ENCODE measurements at regions not wholly inside any gene's neighbourhood (a gene's known extent, or its start where the extent isn't known, plus 50 kb on each side); places are given as distances from the start of the nearest gene placed in this dataset.

- ChIA-PET POLR2A (no interaction called here), CTCF (no interaction called here), SMC1A (ENCODE audit: uncharacterized antibody, unreplicated experiment) (no interaction called here), RAD21 (ENCODE audit: unreplicated experiment) (no interaction called here)
- no peaks in the 10 kb centered on the region for H3K36me3 ChIP-seq (ENCODE audit: control insufficient read depth in 2 of 2, insufficient read depth in 2 of 2, low read length in 1 of 2)
- in situ Hi-C loops (cut with MboI): no loop called here
- TF ChIP-seq NRF1 (conservative IDR thresholded peaks at IDR 0.05; ENCODE audit: low read depth, low read length): no peak
- TF ChIP-seq ATF2 (IDR thresholded peaks at IDR 0.05; ENCODE audit: low read length): no peak
- TF ChIP-seq PML (IDR thresholded peaks at IDR 0.05; ENCODE audit: low read length): no peak
- no peak for TF ChIP-seq SMAD5 (IDR thresholded peaks at IDR 0.05; ENCODE audit: low read depth)
- TF ChIP-seq ZZZ3 (IDR thresholded peaks at IDR 0.05; ENCODE audit: control insufficient read depth, insufficient read length, low read depth): no peak
- TF ChIP-seq BCL11A (IDR thresholded peaks at IDR 0.05; ENCODE audit: low read depth, low read length): no peak
- TF ChIP-seq ZNF207 (IDR thresholded peaks at IDR 0.05; ENCODE audit: borderline replicate concordance): no peak
- DNase-seq (ENCODE audit: low read depth, low spot score): no peak
- H3K4me2 ChIP-seq (ENCODE audit: control insufficient read depth, insufficient read depth): no peak overlapping the region
- no TSS peak for BruUV-seq (replicated peaks)
- no peak for ATAC-seq
- intact Hi-C loops (cut with micrococcal nuclease; ENCODE audit: unreplicated experiment): no loop called here
- FAIRE-seq: no peak
- no peak overlapping the region for H3K4me3 ChIP-seq
- H3K4me1 ChIP-seq (ENCODE audit: control insufficient read depth, insufficient read depth, low read length): no peaks in the 10 kb centered on the region
- H3K9me3 ChIP-seq (replicated peaks; ENCODE audit: control insufficient read depth, insufficient read depth, low read length): no peaks in the 10 kb centered on the region
- H3K27ac ChIP-seq (ENCODE audit: control insufficient read depth, insufficient read depth): no peak overlapping the region
- no peaks in the 10 kb centered on the region for H4K20me1 ChIP-seq (ENCODE audit: control insufficient read depth, insufficient read depth)
- no peaks in the 10 kb centered on the region; a peak in 1 of 4 replicates for H3K27me3 ChIP-seq (replicated peaks in 1 of 2; ENCODE audit: control insufficient read depth in 2 of 2, insufficient read depth in 2 of 2, low read length in 1 of 2)
- WGBS (ENCODE audit: insufficient coverage, insufficient replicate concordance, low lambda C conversion rate, missing lambda C conversion rate): 6% methylated on average over 2 of the region's 2 CpGs
- no peak overlapping the region for H3K9ac ChIP-seq (ENCODE audit: control insufficient read depth, insufficient read depth, low read length)
- H3K79me2 ChIP-seq (ENCODE audit: control insufficient read depth, insufficient read depth, low read length): no peaks in the 10 kb centered on the region
- no peak overlapping the region for H2AFZ ChIP-seq (ENCODE audit: control insufficient read depth, low read depth, low read length)
Observed at GRCh38 chr12:59046763-59047534, 126.6 kb upstream of the LRIG3 start.

Data from GM12878 (cell line).